ENCODE measurements at regions not wholly inside any gene's neighbourhood (a gene's known extent, or its start where the extent isn't known, plus 50 kb on each side); places are given as distances from the start of the nearest gene placed in this dataset.

GRCh38 chr11:95514416-95515110 lies 275.0 kb downstream of the FAM76B start:
- TF ChIP-seq CTCF (IDR thresholded peaks at IDR 0.05) (no peak), POLR2A (IDR thresholded peaks at IDR 0.05) (no peak)
